ENCODE measurements at regions not wholly inside any gene's neighbourhood (a gene's known extent, or its start where the extent isn't known, plus 50 kb on each side); places are given as distances from the start of the nearest gene placed in this dataset.

DNA sequence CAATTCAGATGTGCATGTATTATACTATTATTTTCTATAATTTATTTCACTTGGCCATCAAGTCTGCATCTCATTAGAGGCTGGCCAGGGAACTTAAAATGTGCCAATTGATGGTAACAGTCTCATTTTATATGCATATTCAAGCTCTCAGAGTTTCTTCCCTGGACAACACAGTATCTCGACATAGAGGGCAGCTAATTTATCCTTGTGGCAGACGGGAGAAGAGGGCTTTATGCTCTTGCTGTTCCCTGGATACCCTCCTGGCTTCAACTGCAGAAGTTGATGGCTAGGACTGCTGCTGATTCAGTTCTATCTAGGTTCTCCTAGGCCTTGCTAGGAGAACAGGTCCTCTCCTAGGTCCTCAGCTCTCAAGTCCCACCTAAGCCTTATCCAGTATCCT, 99.1 kb upstream of the NPHP3 start:
- DNase-seq, result no peak

DNA sequence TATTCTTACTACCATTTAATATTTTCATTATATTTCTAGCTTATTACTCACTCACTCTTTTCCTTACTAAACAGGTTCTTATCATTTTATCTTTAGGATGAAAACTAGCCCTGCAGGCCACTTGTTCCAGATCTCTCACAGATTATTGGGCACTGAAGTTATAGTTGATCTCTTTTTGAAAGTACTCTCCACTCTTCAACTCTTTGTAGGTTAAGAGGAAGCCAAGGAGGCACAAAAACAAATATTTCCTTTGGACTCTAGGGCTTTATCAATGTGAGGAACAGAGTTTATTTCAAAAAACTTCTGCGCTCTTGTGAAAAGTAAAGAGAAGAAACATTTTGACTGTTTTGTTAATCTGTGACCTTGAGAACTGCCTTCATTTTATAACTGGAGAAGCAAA, 96.0 kb upstream of the NPHP3 start:
- no peak for DNase-seq

DNA sequence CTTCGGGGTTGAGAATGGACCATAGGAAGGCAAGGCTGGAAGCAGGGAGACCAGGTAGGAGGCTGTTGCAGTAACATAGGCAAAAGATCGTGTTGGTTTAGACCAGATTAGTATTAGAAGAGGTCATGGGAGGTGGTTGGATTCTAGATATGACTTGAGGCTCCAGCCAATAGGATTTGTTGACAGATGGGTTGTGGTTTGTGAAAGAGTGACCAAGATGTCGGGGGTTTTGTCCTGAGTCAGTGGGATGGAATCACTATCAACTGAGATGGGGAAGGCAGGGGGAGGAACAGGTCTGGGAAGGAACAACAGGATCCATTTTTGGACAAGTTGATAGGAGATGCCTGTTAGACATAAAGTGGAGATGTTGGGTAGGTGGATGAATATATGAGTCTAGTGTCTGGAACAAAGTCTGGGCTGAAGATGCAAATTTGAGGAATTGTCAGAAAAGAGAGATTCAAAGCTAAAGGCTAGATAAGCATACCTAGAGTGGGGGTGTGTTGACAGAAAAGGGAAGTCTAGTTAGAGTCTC, 95.5 kb upstream of the NPHP3 start:
- no peak for DNase-seq

DNA sequence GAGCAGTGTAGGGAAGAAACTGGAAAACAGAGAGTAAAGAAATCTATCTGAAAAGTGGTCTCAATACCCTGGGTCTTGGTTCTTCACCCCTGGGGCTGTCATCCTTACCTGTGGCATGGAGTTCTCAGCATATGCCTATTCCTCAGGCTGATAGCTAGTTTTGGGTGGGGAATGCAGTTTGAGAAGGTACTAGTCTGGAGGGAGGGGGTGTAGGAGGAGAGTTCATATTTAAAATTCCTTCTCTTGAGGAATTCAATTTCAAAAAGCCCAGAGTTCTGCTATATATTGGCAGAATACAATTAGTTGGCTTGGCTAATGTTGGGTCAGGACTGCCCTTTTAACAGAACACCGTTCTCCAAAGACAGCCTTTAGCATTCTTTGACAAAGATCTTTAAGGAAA, 82.9 kb upstream of the NPHP3 start:
- DNase-seq, result no peak

DNA sequence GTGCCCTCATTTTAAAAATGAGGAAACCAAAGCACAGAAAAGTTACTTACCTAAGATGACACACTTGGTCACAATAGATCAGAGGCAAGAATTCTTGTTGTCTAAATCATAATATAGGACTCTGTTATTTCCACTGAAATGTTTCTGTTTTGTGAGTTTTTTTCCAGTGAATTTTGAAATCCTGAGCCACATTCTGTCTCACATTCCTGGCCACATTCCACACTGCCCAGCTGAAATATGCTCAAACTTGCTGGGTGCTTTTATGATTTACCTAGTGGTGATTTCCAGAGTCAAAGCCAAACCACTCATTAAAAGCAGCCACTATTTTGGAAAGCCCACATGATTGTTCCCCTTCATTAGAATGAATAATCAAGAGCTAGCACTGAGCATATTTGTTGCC, 82.3 kb upstream of the NPHP3 start:
- DNase-seq, result no peak

DNA sequence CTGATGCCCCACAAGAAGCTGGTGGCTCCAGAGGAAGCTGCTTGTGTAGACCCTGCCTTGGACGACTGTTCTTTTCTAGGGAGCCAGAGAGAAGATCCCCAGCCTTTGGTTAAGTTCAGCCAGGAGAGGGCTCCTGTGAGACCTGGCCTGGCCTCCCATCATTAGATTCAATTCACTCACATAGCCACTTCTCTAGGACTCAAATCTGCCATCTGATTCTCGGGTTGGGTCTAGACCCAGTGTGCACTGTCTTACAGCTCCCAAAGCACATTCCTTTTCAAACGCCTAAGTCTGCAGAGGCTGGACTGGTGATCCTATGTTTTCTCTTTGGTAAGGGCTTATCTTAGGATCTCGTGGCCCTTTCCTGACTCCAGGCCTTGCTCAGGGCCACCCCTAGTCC, 81.7 kb upstream of the NPHP3 start:
- DNase-seq, result no peak

DNA sequence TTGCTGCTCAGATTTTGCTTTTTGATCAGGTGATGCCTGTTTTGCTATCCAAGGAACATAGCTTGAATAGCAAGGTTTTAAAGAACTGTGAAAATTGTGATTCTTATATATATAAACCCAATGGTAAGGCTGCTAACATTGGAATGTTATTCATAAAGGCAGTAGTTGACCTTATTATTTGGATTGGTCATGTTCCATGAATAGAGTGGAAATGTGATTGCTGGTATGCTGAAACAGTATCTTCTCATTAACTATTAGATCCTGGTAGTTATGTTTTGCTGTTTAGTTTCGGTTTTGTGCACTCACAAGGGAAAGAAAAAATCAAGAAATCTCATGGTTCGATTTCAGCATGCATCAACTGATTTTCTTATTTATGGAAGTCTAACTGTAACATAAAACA, 78.7 kb upstream of the NPHP3 start:
- no peak for DNase-seq

DNA sequence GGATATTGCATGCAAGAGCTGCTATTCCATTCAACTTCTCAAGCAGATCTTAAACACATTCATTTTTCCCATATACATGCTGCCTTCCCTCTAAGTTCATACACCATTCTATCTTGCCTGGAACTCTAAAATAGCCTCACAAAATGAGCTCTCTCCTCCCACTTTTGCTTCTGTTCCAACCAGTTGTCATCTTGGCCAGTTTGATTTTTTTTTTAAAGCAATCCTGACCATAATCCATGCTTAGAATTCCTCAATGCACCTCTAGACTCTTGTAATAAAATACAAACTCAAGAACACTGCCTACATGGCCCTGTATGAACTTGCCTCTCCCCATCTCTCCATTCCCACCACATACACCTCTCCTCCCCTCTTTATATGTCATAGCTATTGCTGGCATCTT, 68.6 kb upstream of the NPHP3 start:
- DNase-seq, result no peak

DNA sequence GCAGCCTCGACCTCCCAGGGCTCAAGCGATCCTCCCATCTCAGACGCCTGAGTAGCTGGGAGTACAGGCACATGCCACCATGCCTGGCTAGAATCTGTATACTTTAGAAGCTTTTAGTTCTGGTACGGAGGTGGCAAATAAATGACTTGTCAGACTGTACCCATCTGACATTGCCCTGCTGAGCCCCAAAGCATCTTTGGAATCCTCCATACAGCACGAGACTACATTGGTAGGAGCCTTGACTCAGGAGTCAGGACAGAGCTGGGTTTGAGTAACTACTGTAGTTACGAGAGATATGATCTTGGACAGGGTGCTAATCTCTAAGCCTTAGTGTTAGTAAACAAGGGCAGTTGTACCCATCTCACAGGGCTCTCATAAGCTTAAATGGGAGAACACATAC, 67.8 kb upstream of the NPHP3 start:
- no peak for DNase-seq

DNA sequence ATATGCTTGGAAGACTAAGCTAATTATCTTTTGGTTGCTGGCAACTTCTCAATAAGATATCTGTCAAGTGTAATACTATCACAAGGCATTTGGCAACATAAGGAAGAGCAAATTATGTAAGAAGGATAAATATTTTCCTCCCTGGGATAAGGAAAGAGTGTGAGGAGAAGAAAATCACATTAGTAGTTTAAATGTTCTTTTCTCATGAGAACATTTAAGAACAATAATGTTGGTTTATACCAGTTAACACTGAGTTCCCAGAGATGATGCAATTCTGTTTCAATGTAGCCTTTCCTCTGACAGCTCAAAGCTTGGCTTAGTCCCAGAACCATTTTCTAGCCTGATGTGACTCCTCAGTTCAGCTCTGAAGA, 66.1 kb upstream of the NPHP3 start:
- DNase-seq, result no peak

DNA sequence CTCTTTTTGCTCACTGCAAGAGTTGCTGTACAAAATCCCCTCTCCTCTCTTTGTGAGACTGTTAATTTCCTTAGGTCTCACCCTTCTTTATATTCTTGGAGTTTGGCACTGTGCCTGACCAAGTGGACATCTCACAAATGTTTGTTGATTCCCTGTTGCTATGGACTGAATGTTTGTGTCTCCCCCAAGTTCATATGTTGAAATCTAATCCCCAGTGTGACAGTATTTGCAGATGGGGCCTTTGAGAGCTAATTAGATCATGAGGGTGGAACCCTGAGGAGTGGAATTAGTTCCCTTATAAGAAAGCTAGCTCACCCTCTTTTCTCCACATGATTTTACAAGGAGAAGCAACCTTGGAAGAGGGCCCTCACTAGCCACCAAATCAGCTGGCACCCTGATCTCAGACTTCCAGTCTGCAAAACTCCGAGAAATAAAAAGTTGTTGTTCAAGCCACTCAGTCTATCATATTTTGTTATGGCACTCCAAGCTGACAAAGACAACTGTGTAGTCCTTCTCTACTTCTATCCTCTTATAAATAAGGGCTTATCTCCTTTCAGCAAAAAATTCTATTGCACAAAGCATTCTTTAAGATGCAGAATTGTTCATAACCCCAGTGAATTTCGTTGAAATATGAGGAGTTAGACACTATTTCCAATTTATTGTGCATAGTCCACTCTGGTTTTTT, 65.5 kb upstream of the NPHP3 start:
- DNase-seq, result no peak

DNA sequence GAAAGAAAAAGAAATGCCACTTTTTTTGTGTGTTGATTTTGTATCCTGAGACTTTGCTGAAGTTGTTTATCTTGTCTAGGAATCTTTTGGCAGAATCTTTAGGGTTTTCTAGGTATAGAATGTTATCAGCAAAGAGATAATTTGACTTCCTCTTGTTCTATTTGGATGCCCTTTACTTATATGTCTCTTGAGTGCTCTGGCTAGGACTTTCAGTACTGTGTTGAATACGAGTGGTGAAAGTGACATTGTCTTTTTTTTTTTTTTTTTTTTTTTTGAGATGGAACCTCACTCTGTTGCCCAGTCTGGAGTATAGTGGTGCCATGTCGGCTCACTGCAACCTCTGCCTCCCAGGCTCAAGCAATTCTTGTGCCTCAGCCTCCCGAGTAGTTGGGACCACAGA, 64.7 kb upstream of the NPHP3 start:
- DNase-seq, result no peak

DNA sequence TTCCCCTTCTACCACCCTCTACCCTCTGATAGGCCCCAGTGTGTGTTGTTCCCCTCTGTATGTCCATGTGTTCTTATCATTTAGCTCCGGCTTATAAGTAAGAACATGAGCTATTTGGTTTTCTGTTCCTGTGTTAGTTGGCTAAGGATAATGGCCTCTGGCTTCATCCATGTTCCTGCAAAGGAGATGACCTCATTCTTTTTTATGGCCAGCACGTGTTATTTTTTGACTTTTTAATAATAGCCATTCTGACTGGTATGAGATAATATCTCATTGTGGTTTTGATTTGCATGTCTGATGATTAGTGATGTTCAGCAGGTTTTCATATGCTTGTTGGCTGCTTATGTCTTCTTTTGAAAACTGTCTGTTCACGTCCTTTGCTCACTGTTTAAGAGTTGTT, 63.1 kb upstream of the NPHP3 start:
- DNase-seq, result no peak

DNA sequence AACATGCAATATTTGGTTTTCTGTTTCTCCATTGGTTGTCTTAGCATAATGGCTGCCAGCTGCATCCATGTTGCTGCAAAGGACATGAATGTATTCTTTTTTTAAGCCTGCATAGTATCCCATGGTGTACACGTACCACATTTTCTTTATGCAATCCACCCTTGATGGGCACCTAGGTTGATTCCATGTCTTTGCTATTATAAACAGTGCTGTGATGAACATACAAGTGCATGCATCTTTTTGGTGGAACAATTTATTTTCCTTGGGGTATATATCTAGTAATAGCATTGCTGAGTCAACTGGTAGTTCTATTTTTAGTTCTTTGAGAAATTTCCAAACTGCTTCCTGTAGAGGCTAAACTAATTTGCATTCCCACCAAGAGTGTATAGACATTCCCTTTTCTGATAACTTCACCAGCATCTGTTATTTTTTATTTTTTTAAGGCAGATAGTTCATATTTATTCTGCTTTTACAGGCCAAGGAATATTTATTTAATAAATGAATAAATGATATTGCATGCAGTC, 62.4 kb upstream of the NPHP3 start:
- no peak for DNase-seq

DNA sequence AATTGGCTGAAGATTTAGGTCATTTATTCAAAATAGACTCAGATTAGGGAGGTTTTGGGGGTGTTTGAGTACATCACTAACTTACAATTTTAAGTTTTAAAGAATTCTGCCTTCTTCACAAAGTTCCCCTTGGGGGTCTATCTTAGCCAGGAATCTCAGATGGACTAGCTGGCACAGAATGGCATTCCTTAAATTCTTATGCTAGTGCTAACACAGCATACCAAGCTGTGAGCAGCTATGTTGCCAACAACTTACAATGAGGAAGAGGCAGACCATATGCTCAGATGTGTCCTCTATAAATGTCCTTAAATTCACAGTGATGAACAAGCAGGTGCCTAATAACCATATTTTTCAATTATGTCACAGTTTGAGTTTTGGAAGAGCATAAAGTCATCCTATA, 60.9 kb upstream of the NPHP3 start:
- DNase-seq, result peak in 1 of 2 experiments; percentile 19

DNA sequence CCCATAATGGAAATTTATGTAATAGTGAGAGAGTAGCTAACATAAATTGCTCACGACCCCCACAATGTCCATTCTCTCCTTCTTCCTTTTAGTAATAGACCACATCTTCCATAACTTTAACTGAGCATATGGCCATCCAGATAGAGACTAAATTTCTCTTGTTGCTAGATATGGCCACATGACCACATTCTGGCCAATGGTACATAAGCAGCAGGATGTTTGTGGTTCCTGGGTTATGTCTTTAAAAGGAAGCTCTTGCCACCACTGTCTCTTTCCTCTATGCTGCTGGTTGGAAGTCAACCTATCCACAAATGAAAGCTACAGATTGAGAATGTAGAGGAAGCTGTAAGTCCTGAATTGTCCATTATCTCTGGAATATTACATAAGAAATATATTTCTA, 59.7 kb upstream of the NPHP3 start:
- DNase-seq, result no peak

DNA sequence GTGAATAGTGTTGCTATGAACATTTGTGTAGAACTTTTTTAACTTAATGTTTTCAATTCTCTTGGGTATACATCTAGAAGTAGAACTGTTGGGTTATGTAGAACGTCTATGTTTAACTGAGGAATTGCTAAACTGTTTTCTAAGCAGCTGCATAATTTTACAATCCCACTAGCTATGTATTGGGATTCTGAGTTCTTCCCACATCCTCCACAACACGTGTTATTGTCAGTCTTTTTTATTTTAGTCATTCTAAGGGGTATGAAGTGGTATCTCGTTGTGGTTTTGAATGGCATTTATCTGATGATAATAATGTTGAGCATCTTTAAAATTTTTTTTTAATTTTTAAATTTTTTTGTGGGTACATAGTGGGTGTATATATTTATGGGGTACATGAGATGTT, 55.0 kb upstream of the NPHP3 start:
- no peak for DNase-seq

DNA sequence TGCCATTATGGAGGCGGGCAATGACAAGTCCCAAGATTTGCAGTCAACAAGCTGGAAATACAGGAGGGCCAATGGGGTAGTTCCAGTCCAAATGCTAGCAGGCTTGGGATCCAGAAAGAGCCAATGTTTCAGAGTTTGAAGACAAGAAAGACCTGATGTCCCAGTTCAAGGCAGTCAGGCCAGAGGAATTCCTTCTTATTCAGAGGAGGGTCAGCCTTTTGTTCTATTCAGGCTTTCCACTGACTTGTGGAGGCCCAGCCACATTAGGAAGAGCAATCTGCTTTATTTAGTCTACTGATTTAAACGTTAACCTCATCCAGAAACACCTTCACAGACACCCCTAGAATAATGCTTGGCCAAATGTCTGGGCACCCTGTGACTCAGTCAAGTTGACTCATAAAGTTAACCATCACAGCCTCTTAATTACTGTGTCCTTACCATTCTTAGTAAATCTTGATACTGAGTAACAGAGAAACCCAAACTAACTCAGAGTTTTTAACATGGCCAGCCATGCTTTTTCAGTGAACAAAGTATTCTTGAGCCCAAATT, 50.9 kb upstream of the NPHP3 start:
- DNase-seq, result no peak

DNA sequence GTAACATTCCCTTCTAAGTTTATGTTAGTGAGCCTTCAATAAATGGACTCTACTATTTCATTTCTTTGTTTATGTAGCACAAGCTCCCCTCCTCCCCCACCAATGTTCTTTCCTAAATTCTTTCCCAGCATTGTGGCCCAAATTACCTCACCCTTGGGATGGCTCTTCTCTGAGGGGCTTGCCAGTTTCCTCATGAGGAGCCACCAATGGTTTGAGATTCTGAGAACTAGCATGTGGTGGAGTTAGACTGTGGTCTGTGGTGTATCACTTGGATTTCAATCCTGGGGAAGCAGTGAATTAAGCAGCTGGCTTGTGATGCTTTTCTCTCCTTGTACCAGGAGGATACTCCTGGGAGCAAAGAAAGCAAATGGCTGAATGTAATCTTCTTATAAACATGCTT, 50.0 kb upstream of the NPHP3 start:
- DNase-seq, result no peak
